Transverse colon (tissue), 4 donors: ENCODE measurements at regions not wholly inside any gene's neighbourhood (a gene's known extent, or its start where the extent isn't known, plus 50 kb on each side); places are given as distances from the start of the nearest gene placed in this dataset.
"Not testable (repeated sequence)": the region's sequence is repeated elsewhere in the genome, so short reads cannot be mapped to it uniquely, and the experiment has no call there.

Experiments
- DNase-seq: peaks from one replicate; pipeline ENCODE4 v3.0.0-alpha.2; 2019
- H3K27ac ChIP-seq, 4 donors: fragments of 200-600 bp; sonication (generic); 2 replicates each; pipeline ENCODE4 v1.5.1; 2016 to 2018; ENCODE audit warnings: inconsistent platforms in 4 of 4
- H3K27me3 ChIP-seq: fragments of 200-600 bp; sonication (generic); 2 replicates; pipeline ENCODE4 v1.5.1; 2017; ENCODE audit warnings: inconsistent platforms
- H3K36me3 ChIP-seq, 4 donors: fragments of 200-600 bp; sonication (generic); 2 replicates each; pipeline ENCODE4 v1.5.1; 2017 to 2019; ENCODE audit warnings: inconsistent platforms in 4 of 4
- H3K4me1 ChIP-seq, 4 donors: fragments of 200-600 bp; sonication (generic); 2 replicates each; pipeline ENCODE4 v1.5.1; 2017 to 2020; ENCODE audit warnings: inconsistent platforms in 4 of 4
- H3K4me3 ChIP-seq, 4 donors: fragments of 200-600 bp; sonication (generic); 1 replicate in 1 of 4; 2 replicates in 3 of 4; pipeline versions ENCODE4 v1.5.1 to v1.6.1; 2017 to 2019; ENCODE audit warnings: inconsistent platforms in 4 of 4
- H3K9me3 ChIP-seq, 2 donors: fragments of 200-600 bp; sonication (generic); 2 replicates each; pipeline ENCODE4 v1.5.1; 2017 to 2019; ENCODE audit warnings: inconsistent platforms in 2 of 2
- CTCF ChIP-seq, 5 experiments: fragments of 200-600 bp in 3 of 5; fragments of 450-650 bp in 2 of 5; sonication (generic) in 3 of 5; IDR thresholded peaks; 1 replicate in 2 of 5; 2 replicates in 3 of 5; pipeline ENCODE4 v1.5.1; 2016 to 2017; ENCODE audit warnings: antibody characterized with exemption in 5 of 5, inconsistent platforms in 3 of 5, mild to moderate bottlenecking in 2 of 5, moderate library complexity in 1 of 5
- EP300 ChIP-seq: sonication (generic); formaldehyde crosslinking; IDR thresholded peaks from one replicate; pipeline ENCODE4 v1.6.1; 2017; ENCODE audit warnings: antibody characterized with exemption, low read depth
- POLR2A ChIP-seq: fragments of 450-650 bp; IDR thresholded peaks from one replicate; pipeline ENCODE4 v1.6.1; 2016; ENCODE audit warnings: antibody characterized with exemption, mild to moderate bottlenecking, moderate library complexity
- POLR2AphosphoS5 ChIP-seq, 3 donors: sonication (generic); formaldehyde crosslinking; IDR thresholded peaks; one replicate each; pipeline ENCODE4 v1.6.1; 2016; ENCODE audit warnings: antibody characterized with exemption in 3 of 3
- WGBS, 2 donors: methylation state at CpG; one replicate each; pipeline ENCODE4 v1.1.5; 2018; ENCODE audit warnings: low coverage in 1 of 2; 5-methylcytosine and 5-hydroxymethylcytosine counted together
- in situ Hi-C, 4 donors: fragments of 200-750 bp; cut with MboI; loops; one replicate each; pipeline versions ENCODE4 v1.15.0 to v1.15.1; 2017; ENCODE audit warnings: low sequenced_read_pairs in 3 of 4, low pct_ligation_motif_present in 1 of 4, low pct_unique_long_range_greater_than_20kb in 1 of 4
- intact Hi-C: fragments of 100-400 bp; cut with DNase I; formaldehyde crosslinking; loops from one replicate; pipeline ENCODE4 v1.15.1; 2023; ENCODE audit warnings: low total_unique reads

DNA sequence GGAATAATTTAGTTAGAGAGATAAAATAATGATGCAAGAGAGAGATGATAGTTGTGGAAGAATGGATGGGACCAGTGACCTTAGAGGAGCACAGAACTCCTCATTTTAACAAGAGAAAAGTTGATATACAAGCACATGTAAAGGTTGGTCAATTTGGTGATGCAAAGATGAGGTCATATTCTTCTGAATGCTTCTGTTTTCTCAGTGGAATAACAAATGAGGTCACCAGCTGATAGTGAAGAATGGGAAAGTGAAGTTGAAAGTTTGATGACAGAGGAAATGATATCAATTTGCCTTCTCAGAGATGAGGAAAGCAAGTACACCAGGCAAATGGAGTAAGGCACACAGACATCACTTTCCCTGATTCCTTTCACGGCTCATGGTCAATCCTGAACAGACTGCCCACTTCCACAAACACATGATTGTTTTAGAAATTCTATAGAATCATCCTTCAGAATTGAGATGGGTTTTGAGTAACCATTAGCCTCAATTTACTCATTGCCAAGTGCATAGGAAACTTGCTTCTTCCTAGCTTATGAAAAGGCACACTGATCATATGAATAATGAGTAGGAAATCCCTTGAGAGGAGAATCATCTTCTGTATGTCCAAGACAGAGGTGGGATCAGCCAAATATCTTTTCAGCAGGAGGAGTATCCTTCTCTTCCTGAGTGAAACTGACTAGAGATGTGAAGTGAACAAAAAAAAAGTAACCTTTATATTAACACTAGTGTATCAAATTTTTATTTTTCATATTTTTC lies 82.4 kb upstream of the TCF21 start:
- TF ChIP-seq EP300 (no peak), POLR2A (no peak), CTCF (IDR thresholded peaks at IDR 0.05) (no peak), POLR2AphosphoS5 (IDR thresholded peaks at IDR 0.05) (no peak)
- DNase-seq, result no peak
- Histone ChIP-seq H3K4me1 (no peaks in the 10 kb centered on the region), H3K9me3 (no peaks in the 10 kb centered on the region), H3K27ac (no peak overlapping the region), H3K36me3 (no peaks in the 10 kb centered on the region), H3K27me3 (no peaks in the 10 kb centered on the region), H3K4me3 (no peak overlapping the region)
- intact Hi-C loops, result no loop called here
- WGBS, 2 donors, result 71 to 75% methylated on average over 1 of the region's 1 CpG
- in situ Hi-C loops, result no loop called here

GRCh38 chr6:133807501-133807900 lies 81.4 kb upstream of the TCF21 start:
- intact Hi-C loops (no loop called here), in situ Hi-C loops (no loop called here)
- Histone ChIP-seq H3K9me3 (no peaks in the 10 kb centered on the region), H3K36me3 (no peaks in the 10 kb centered on the region), H3K27ac (no peak overlapping the region), H3K4me3 (no peak overlapping the region), H3K4me1 (no peaks in the 10 kb centered on the region), H3K27me3 (no peaks in the 10 kb centered on the region)
- WGBS, 2 donors, result 38 to 46% methylated on average over 1 of the region's 1 CpG
- TF ChIP-seq POLR2A (no peak), CTCF (IDR thresholded peaks at IDR 0.05) (no peak), POLR2AphosphoS5 (IDR thresholded peaks at IDR 0.05) (no peak), EP300 (no peak)
- no peak for DNase-seq

DNA sequence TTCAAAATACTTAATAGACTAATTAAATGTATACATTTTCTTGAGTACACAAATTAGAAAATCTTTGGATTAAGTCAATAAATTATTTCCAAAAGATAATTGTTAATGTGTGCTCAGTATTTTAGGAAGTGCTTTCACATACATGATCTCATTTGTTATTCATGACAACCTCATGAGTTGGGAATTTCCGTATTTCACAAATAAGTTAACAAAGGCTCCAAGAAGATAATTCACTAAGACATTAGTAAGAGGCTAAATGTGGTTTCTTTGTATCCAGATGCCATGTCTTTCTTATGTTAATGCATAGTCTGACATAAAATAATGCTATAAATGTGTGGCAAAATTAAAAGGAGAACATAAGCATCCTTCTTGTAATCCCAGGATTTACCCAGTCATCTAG lies 79.5 kb upstream of the TCF21 start:
- intact Hi-C loops (no loop called here), in situ Hi-C loops (no loop called here)
- WGBS, 2 donors, result 60 to 71% methylated on average over 1 of the region's 1 CpG
- H3K4me1 ChIP-seq, result no peaks in the 10 kb centered on the region
- DNase-seq, result no peak
- H3K27ac ChIP-seq, result no peak overlapping the region
- no peaks in the 10 kb centered on the region for H3K36me3 ChIP-seq
- H3K4me3 ChIP-seq, result no peak overlapping the region
- no peaks in the 10 kb centered on the region for H3K27me3 ChIP-seq
- no peaks in the 10 kb centered on the region for H3K9me3 ChIP-seq
- TF ChIP-seq EP300 (no peak), POLR2AphosphoS5 (IDR thresholded peaks at IDR 0.05) (no peak), POLR2A (no peak), CTCF (IDR thresholded peaks at IDR 0.05) (no peak)

DNA sequence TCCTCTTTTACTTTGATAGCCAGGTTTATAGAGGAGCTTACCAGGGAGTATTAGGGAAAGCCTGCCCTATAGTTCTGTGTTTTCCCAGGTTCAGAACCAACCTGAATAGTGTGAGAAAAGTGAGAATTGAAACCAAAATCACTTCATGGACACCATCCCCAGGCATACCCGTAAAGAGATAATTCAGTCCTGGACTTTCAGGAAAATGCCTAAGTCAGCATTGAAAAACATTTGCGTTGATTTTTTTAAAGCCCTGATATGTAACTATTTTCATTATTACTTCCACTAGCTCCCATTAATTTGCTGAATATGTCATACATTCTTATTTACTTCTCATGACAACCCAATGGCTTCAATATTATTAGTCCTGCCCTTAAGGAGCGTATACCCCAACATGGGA lies 77.4 kb upstream of the TCF21 start:
- intact Hi-C loops, result no loop called here
- H3K4me3 ChIP-seq, result no peak overlapping the region
- DNase-seq, result no peak
- no peaks in the 10 kb centered on the region for H3K36me3 ChIP-seq
- WGBS, 2 donors, result 96 to 100% methylated on average over 3 of the region's 3 CpGs
- in situ Hi-C loops, result no loop called here
- TF ChIP-seq POLR2AphosphoS5 (IDR thresholded peaks at IDR 0.05), result no peak
- no peaks in the 10 kb centered on the region for H3K4me1 ChIP-seq
- H3K27ac ChIP-seq, result no peak overlapping the region
- H3K9me3 ChIP-seq, result no peaks in the 10 kb centered on the region
- no peaks in the 10 kb centered on the region for H3K27me3 ChIP-seq

DNA sequence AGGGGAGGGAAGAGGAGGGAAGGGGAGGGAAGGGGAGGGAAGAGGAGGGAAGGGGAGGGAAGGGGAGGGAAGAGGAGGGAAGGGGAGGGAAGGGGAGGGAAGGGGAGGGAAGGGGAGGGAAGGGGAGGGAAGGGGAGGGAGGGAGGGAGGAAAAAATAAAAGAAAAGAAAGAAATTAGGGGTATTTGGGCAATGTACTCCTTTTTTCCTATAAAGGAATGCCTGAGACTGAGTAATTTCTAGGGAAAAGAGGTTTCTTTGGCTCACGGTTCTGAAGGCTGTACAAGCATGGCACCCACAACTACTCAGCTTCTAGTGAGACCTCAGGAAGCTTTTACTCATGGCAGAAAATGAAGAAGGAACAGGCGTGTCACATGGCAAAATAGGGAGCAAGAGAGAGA lies 76.5 kb upstream of the TCF21 start:
- H3K27ac ChIP-seq, H3K9me3 ChIP-seq, in situ Hi-C loops, H3K4me1 ChIP-seq, intact Hi-C loops, DNase-seq, H3K36me3 ChIP-seq, H3K27me3 ChIP-seq, H3K4me3 ChIP-seq: not testable (repeated sequence)
- WGBS, 2 donors, result 70% methylated on average over 2 of the region's 2 CpGs; no CpG with 5 or more reads in 1 of the 2 donors
